Epithelial cell of esophagus (primary cell): ENCODE measurements at regions not wholly inside any gene's neighbourhood (a gene's known extent, or its start where the extent isn't known, plus 50 kb on each side); places are given as distances from the start of the nearest gene placed in this dataset.

Experiments used
- DNase-seq: peaks from one replicate; pipeline ENCODE4 v3.0.0; 2010; ENCODE audit warnings: low read depth
- H3K4me3 ChIP-seq: 2 replicates; pipeline ENCODE4 v1.5.1; 2011; ENCODE audit warnings: mild to moderate bottlenecking, low read length, control low read depth
- CTCF ChIP-seq: IDR thresholded peaks from 2 replicates; pipeline ENCODE4 v1.5.1; 2011; ENCODE audit warnings: low read depth, mild to moderate bottlenecking, low read length, control low read depth, inconsistent platforms; ENCODE audit not compliant: insufficient read depth; ENCODE audit errors: missing control alignments

DNA sequence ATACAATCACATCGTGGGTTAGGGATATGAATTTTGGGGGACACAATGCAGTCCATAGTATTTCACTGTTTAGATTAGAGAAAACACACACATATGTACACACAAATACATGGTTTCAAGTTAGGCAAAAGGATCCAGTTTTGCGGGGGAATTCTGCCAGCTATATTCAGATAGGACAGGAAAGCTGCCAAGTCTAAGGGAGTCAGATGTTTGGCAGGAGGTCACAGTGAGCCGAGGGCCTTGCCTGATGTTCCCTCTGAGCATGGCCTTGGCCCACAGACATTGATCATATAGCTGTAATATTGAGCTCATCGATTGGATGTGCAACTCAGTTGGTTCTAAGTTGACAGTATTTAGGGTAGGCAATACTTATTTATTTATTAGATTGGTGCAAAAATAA is 122.8 kb downstream of the ADRA2A start:
- TF ChIP-seq CTCF, result no peak
- no peak overlapping the region for H3K4me3 ChIP-seq
- DNase-seq, result no peak

- TF ChIP-seq CTCF, result no peak
- no peak overlapping the region for H3K4me3 ChIP-seq
- DNase-seq, result no peak
These were observed 123.8 kb downstream of the ADRA2A start for GRCh38 chr10:111200505-111201186.

GRCh38 chr10:111203615-111204014 is 126.8 kb downstream of the ADRA2A start:
- TF ChIP-seq CTCF, result no peak
- no peak overlapping the region for H3K4me3 ChIP-seq
- no peak for DNase-seq

DNA sequence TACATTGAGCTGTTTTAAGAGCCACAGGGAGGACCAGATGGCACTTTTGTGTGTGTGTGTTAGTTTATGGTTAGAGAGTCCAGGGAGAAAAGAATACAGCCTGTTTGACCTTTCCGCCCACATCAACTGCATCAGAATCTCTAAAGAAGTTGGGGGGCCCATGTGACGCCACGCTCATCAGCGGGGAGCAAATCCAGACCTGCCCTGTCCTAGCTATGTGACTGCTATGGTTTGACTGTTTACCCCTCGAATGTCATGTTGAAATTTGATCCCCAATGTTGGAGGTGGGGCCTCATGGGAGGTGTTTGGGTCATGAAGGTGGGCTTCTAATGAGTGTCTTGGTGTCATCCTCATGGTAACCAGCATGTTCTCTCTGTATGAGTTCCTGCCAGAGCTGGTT is 128.0 kb downstream of the ADRA2A start:
- DNase-seq, result no peak
- TF ChIP-seq CTCF, result no peak
- H3K4me3 ChIP-seq, result no peak overlapping the region

DNA sequence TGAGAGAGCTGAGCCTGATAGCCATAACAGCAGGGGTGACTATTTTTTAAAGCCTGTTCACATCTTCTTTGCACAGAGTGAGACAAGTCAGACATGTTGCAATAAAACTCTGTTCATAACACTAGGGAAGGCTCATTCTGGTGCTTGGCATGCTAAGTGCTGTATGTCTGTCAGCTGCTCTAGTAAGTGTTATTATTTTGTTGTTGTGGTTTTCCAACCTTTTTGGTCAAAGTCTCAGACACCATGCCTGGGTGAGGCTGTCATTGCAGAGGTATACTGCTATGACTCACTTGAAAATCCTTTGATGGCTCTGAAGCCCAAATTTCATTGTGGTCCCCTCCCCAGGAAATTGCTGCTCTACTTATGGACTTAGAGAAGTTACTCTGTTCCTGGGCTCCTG is 129.7 kb downstream of the ADRA2A start:
- no peak for DNase-seq
- no peak for TF ChIP-seq CTCF

DNA sequence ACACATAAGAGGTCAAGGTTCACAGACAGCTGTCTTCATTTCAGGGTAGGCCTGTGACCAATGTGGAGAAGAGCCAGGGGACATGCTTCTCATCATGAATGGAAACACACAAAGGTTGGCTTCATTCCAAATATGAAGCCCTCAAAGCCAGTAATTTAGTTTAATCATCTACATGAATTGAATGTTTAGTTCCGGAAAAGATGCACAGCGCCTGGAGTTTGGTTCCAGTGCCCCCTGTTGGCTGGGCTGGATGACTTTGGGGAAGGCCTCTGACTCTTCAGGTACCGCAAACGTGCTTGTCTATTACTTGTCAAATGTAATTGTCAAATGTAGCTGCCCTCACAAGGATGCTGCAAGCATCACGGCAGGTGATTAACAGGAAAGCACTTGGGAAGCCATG is 130.7 kb downstream of the ADRA2A start:
- no peak for TF ChIP-seq CTCF
- no peak for DNase-seq
- no peak overlapping the region for H3K4me3 ChIP-seq

More for the DNA sequence above, 129.7 kb downstream of the ADRA2A start:
- no peak overlapping the region for H3K4me3 ChIP-seq

GRCh38 chr10:111208951-111209350 is 132.1 kb downstream of the ADRA2A start:
- no peak for TF ChIP-seq CTCF
- DNase-seq, result no peak
- no peak overlapping the region for H3K4me3 ChIP-seq
